DMS114 treated with DMSO at 0.1 percent for 48 hours (cell line): ENCODE measurements at regions not wholly inside any gene's neighbourhood (a gene's known extent, or its start where the extent isn't known, plus 50 kb on each side); places are given as distances from the start of the nearest gene placed in this dataset.
"Not testable (repeated sequence)": the region's sequence is repeated elsewhere in the genome, so short reads cannot be mapped to it uniquely, and the experiment has no call there.

ENCODE experiments used
- DNase-seq: peaks from one replicate; lab custom pipeline; 2025; ENCODE audit not compliant: unreplicated experiment; lab: John Stamatoyannopoulos, UW

DNA sequence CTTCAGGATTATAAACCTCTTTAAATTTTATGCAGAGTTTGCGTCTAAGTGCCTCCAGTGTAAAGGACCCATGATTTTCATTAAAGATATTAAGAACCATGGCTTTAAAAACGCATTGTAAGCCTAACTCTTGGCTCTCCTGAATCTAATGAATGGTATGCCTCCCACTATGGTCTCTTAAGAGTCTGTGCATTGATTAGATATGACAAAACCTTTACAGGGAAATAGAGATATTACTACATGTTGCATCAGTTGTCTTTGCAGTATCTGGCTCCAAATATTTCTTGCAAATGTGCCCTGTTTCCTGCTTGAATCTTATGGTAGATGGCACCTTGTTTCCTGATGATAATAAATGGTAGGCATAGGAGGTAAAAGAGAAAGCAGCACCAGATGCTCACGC, 189.3 kb upstream of the FSHR start:
- no peak for DNase-seq

DNA sequence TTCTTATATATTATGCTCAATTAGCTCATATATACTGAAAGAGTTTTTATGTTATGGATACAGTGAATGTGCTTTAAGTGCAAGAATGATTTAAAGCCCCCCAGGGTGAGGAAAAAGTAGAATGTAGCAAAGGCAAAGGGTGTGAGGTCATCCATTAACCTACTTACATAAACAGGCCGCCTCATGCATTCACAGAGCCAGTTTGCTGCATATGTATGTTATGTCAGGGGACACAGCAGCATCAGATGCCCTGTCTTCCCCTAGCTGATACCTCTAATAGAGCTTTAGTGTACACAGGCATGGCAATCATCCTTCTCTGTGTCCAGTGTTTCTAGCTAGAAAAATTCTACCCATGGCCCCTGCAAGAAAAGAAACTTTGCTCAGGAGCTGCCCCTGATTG, 187.8 kb upstream of the FSHR start:
- no peak for DNase-seq

DNA sequence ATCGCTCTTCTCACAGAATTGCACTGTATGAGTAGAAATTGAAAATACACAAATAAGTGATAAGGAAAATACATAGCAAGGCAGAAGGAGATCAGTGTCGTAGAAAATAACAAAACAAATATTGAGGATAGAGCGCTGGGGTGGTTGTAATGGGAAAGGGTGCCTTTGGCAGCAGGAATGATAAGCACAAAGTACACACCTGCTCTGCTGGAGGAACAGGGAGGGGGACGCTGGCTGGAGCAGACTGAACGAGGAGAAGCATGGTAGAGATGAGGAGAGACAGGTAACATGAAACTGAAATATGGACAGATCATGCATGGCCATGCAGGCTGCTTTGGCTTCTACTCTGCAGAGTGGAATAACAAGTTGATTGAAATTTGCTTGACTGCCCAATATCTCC, 181.2 kb upstream of the FSHR start:
- DNase-seq: no peak

DNA sequence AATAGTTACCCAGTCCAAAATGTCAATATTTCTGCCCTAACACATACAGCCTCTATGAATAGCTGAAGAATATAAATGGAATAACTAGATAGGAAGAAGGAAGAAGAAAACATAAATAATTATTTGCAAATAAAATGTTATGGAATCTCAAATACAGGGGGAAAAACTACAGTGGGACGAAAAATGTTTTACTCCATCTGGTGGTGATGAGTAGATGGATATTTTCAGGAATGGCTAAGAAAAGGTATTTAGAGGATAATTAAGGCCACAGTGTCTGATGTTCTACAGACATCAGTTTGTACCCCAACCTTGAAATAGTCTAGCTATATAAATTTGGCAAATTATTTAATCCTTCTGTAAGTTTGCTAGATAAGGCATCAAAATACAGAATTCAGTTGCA, 178.1 kb upstream of the FSHR start:
- peak; percentile 7 for DNase-seq

DNA sequence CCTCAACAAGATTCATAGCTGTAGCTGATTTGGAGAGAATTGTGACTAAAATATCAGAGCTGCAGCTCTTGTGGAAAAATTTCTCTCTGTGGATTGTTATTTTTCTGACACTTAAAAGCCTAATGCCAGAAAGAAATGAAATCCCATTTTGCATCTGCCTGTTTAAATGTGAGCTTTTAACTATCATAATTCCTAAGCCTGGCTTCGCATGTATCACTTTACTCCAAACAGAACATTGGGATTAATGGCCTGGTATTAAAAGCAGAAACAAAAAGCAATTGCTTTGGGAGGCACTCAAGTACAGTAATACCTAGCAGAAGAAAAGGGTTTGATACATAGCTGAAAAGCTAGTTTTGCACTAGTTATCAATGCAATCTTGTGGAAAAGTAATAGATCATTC, 164.2 kb upstream of the FSHR start:
- no peak for DNase-seq

DNA sequence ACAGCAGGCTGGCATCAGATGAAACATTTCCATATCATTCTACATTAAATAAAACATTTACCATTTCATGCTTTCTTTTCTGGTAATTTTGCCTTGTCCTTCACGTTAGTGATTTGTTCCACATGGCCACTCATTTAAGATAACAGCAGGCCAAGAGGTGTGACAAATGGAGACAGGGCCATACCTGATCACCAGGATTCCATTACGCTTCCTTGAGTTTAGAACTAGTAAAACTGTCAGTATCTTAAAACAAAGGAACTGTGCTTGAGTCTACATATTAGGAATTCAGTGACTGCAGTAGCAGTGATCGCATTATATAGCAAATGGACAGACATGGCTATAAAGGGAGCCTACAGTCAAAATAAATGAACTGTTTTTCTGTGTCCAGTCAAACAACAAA, 155.1 kb upstream of the FSHR start:
- no peak for DNase-seq

DNA sequence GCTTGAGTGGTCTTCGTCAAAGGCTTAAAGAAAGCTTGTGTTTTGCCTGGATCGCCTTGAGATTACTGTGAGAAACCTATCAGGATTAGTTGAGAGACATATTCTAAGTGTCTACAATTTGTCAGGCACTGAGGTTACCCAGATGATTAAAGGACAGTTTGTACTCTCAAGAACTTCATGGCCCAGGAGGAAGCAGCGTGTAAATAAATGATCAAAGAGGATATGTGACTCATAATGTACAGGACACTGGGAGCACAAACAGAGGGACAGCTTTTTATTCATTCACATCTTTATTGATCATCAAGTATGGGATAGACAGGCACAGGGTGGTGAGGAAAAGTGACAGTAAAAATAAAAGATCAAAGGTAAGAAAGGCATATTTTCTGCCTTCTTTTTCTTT, 152.6 kb upstream of the FSHR start:
- no peak for DNase-seq

DNA sequence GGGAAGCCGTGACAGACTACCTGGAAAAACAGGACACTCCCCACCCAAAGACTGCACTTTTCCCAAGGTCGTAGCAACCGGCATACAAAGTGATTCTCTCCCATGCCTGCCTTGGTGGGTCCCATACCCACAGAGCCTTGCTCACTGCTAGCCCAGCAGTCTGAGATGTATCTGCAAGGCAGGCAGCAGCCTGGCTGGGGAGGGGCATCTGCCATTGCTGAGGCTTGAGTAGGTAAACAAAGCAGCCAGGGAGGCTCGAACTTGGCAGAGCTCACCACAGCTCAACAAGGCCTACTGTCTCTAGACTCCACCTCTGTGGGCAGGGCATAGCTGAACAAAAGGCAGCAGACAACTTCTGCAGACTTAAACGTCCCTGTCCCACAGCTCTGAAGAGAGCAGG, 144.4 kb upstream of the FSHR start:
- DNase-seq: not testable (repeated sequence)

DNA sequence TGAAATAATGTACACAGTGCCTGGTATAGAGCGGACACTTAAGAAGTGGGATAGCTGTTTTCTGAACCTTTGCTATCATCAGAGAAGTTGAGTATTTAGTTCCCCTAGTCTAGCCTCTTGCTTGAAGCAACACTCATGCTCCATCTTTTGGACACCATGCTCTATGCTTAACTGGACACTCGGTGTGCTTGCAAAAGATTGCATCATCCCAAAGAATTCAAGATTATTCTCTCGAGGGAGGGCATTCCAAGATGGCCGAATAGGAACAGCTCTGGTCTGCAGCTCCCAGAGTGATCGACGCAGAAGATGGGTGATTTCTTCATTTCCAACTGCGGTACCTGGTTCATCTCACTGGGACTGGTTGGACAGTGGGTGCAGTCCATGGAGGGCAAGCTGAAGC, 143.9 kb upstream of the FSHR start:
- no peak for DNase-seq

DNA sequence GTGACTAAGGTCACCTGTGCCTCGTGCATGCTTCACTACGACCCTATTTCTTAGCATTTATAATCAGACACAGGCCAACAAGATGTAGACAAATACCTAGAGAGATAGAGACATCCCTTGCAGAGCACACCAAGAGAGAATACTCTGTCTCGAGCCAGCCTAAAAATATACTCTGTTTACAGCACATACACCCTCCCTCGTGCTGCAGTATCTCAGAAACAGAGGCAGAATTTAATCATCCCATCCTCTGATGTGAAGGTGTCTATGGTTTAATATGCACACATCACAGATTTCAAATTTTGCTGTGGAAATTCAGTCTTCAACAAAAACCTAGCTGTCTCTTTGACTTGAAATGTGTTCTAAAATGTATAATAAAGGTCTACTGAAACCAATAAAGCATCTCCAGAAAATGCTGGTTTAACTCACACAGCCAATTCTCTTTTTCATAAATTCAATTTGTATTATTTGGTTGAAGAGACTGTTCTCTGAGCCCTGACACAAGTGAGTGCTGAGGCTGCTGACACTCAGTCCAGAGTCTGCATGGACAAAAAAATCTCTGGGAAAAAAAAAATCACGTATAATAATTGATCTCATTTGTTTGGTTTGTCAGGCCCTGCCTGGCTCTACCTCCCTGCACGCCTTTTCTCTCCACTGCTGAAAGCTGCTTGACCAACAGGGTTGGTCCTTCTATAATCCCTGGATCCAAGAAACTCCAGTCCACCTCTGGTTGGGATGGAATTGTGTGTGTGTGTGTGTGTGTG, 142.0 kb upstream of the FSHR start:
- no peak for DNase-seq

DNA sequence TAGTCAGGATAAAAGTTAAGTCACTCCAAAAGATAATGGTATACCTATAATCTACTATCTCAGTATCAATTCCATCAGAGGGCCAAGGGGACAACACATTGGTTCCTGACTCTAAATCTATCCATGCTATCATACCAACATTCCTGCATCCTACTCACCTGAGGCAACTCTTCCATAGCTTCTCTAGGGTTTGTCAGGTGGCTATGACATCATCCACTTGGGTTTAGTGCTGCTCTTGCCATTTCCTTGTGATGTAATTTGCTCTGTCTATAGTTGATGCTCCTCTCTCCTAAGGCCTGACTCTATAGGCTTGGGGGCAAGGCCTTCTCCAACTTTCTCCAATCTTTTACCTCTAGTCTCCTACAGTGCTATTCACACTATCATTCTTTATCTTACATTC, 139.9 kb upstream of the FSHR start:
- DNase-seq: no peak

DNA sequence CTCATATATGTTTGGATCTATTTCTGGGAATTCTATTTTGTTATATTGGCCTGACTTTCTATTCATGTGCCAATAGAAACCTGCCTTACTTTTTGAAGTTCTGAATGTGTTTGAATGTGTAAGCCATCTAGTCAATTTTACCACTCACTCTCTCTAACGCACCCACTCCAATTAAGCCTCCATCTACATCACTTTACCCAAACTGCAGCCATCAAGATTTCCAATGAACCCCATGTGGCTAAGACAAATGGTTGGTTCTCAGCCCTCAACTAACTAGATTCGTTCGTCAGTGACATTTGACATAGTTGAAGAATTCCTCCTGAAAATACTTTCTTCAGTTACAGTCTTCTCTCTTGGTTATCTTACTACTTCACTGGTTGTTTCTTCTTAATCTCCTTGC, 137.3 kb upstream of the FSHR start:
- DNase-seq: no peak

DNA sequence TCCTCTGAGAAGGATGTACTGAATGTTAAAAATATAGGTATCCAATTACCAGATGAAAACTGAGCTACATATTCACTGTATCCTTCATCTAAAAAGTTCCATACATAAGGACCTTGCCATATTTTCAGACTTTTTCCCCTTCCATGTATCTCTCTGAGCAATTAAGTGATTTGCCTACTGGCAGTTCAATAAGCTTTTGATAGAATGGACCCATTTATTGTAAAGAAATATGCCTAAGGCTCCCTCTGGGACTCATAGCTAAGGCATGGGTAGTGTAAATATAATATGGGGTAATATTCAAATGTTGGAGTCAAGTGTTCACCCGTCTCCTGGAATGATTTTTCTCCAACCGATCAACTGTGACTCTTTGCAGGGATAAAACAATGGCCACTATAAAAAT, 135.4 kb upstream of the FSHR start:
- DNase-seq: no peak

DNA sequence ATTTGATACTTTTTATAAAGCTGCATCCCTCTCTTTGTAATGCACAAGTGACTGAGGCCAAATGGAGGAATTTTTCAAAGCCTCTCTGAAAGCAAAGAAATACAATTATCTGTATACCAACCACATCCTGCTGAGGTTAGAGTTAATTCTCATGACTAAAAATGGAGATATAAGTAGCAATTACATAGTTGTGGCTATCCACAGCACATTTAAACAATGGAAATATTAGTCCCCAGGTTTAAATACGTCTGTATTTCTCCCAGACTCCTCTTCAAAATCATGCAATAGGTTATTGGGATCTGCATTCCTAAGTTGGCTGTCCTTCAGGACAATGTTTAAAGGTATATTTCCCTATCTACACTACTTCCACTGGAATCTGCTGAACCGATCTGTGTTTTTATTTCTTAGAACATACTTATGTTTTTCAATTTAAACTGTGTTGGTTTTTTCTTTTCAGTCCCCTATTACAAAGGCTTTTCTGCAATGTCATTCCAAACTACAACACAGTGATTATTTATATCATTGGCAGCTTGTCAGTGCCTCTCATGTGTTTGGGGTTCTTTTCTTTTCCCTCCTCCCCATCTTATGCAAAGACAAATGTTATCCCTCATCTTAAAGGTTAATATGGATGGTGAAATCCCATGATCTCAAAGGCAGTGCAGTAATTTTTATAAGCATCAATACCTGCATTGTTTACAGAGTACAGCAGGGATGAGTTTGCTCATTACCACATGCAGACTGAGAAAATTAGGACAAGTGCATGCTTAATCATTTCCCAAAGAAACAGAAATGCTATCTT, 134.8 kb upstream of the FSHR start:
- DNase-seq: no peak

DNA sequence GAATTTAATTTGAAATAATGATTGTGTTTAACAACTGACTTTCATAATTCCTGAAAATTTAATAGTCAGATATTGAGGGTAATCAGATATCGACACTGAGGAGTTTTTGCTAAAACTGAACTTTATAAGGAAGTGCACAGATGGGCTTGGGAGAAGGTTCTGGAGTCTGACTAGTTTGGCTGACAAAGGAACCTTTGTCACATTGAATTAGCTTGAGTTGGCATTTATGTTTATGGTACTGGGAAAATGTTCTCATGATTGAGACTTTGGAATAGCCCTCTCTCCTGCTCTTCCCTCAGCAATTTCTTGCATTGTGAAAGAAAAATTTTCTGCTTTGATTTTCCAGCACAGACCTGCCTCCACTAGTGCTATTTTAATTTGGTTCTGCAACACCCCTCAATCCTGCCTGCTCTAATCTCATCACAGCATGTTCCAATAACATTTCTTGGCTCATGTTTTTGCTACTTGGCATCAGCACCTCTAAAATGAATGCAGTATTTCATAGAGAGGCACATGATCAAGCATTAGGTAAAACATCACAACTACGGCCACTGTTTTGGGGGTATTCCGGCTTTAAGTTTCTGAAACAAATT, 133.9 kb upstream of the FSHR start:
- DNase-seq: no peak

DNA sequence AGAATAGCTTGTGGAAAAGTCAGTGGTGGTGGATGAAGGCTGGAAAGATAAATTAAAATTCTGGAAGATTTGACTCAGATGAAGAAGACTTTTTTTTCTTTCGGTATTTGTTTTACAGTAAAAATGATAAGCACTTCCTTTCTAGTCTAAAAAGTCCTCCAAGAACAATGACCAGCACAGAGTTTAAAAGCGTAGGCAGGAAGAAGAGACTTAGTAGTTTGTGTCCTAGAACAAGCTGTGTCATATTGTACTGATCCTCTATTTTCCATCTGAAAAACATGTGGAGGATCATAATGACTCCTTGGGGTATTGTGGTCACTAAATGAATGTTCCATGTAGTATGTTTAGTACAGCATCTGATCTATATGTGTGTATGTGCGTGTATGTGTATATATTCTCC, 132.4 kb upstream of the FSHR start:
- no peak for DNase-seq

DNA sequence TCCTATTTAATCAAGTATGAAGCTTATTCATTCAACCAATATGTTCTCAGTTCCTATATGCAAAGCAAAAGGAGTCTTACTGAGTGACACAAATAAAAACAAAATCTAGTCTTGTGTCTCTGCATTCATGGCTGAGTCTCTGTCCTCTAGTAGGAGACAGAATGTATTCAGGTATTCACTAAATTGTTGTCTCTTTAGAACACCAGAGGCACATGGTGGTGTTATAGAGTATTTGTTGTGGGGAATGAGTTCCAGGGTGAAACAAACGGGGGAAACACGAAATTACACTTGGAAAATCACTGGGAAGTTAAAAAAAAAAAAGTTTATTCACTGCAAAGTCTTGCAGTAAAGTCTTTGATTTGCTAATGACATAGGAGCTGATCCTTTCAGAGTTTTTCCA, 131.7 kb upstream of the FSHR start:
- DNase-seq: no peak

DNA sequence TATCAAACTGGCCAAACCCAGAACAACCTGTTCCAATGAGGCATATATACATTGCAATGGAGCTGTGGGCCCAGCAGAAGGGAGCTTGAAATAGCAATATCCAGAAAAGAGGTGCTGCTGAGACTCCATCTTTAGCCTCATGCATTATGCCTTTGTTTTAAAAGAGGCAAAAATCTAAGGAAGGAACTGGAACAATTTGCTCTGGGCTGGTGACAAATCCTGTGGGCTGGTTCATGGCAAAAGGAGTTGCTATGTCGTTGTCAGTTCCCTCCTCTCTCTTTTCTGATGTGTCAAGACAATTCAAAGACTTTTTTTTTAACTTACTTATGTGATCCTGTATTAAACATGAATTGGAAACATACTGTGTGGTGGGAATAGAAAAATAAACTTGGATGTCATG, 124.2 kb upstream of the FSHR start:
- no peak for DNase-seq

DNA sequence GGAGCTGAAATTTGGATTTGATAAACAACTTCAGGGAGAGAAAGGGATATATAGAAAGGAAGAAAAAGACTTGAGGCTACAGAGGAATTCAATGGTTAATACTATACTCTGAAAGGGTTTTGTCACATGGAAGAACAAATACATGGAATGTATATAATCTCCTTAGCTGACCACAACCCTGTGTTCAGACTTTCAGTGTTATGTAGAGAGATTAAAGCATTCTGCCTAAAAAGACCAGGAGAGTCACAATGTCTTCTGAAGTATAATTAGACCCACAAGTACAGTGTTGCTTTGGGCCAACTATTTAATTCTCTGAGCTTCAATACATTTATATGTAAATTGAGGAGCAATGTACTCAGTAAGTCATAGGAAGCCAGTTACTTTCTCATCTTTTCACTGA, 123.8 kb upstream of the FSHR start:
- DNase-seq: no peak

DNA sequence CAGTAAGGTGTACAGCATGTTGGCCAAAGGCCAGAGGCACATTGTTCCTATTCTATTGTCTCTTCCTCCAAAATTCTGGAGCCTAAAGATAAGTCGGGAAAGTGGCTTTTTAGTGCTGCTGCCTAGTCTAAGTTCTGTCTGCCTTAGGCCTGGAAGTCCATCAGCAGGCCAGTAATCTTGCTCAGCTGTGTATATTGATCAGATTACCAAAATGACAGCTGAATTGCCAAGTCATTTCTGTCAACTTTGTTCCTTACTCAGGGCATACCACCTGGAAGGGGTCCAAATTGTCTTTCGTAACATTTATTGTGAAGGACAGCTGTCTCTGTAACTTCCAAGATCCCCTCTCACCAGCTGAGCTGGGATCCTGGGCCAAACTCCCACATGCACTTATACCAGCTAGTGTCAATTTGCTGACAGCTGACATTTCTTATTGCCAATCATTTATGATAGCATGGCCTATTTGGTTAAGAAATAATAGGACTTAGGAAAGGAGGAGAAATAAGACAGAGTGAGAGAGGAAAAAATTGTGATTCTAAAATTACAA, 116.8 kb upstream of the FSHR start:
- DNase-seq: no peak

DNA sequence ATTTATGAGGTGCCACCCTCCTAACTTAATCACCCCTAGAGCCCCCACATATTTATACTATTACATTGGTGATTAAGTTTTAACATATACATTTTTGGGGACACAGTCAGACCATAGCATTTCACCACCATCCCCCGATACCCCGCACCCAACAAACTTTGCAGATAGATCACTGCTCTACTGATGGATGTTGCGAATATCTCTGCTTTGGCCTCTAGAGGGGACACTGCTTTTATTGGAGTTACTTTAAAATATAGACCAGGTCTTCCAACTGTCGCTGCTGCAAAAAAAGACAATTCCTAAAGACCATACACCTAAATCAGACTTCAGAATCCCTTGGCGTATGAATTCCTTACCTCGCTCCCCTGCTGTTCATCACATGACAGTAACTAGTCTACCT, 115.8 kb upstream of the FSHR start:
- no peak for DNase-seq

DNA sequence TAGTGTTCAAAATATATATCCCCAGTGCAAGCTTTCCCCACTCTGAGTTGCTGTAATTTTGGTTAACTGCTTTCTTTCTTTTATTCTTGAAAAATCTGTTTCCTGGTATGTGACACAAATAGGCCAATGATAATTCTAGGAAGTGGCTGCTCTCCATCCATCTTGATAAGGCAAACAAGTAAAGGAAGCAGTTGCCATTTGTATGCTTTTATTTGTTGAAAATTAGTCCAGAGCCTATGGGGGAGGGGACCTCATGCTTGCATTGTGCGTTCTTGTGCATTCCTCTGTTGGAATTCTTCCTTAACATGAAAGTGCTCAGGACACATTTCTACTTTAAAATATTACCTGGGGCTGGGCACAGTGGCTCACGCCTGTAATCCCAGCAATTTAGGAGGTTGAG, 111.2 kb upstream of the FSHR start:
- no peak for DNase-seq
